HG03175 (cell line): ENCODE measurements at regions not wholly inside any gene's neighbourhood (a gene's known extent, or its start where the extent isn't known, plus 50 kb on each side); places are given as distances from the start of the nearest gene placed in this dataset.
"Not testable (repeated sequence)": the region's sequence is repeated elsewhere in the genome, so short reads cannot be mapped to it uniquely, and the experiment has no call there.

Source experiments
- ATAC-seq: cut with Tn5 transposase; IDR thresholded peaks from one replicate; pipeline ENCODE4 v1.9.1; 2021; ENCODE audit warnings: mild to moderate bottlenecking, moderate library complexity; ENCODE audit not compliant: unreplicated experiment

GRCh38 chr2:198545411-198545810, 741.0 kb downstream of the PLCL1 start:
- no peak for ATAC-seq

GRCh38 chr2:198544461-198544860, 740.1 kb downstream of the PLCL1 start:
- ATAC-seq: no peak

- no peak for ATAC-seq
These were observed 730.4 kb downstream of the PLCL1 start for GRCh38 chr2:198534756-198535155.

GRCh38 chr2:198525211-198525969, 721.0 kb downstream of the PLCL1 start:
- no peak for ATAC-seq

- no peak for ATAC-seq
These were observed 719.3 kb downstream of the PLCL1 start for GRCh38 chr2:198523710-198524109.

- peak; percentile 68 for ATAC-seq
These were observed 714.5 kb downstream of the PLCL1 start for GRCh38 chr2:198518935-198519334.

- no peak for ATAC-seq
These were observed 713.6 kb downstream of the PLCL1 start for GRCh38 chr2:198517976-198518375.

- ATAC-seq: not testable (repeated sequence)
These were observed 704.2 kb downstream of the PLCL1 start for GRCh38 chr2:198508610-198509009.

- no peak for ATAC-seq
These were observed 695.1 kb downstream of the PLCL1 start for GRCh38 chr2:198499539-198499938.

GRCh38 chr2:198498516-198498915, 694.1 kb downstream of the PLCL1 start:
- ATAC-seq: no peak

GRCh38 chr2:198498048-198498447, 693.7 kb downstream of the PLCL1 start:
- no peak for ATAC-seq

- no peak for ATAC-seq
These were observed 690.5 kb downstream of the PLCL1 start for GRCh38 chr2:198494931-198495330.

GRCh38 chr2:198490748-198491147, 686.4 kb downstream of the PLCL1 start:
- ATAC-seq: no peak

- no peak for ATAC-seq
These were observed 684.6 kb downstream of the PLCL1 start for GRCh38 chr2:198488964-198489363.

- ATAC-seq: no peak
These were observed 678.7 kb downstream of the PLCL1 start for GRCh38 chr2:198483051-198483450.

GRCh38 chr2:198479065-198479464, 674.7 kb downstream of the PLCL1 start:
- no peak for ATAC-seq

GRCh38 chr2:198478361-198478760, 674.0 kb downstream of the PLCL1 start:
- no peak for ATAC-seq

- ATAC-seq: no peak
These were observed 671.6 kb downstream of the PLCL1 start for GRCh38 chr2:198476007-198476406.

- ATAC-seq: no peak
These were observed 666.9 kb downstream of the PLCL1 start for GRCh38 chr2:198471291-198471690.

GRCh38 chr2:198468136-198468535, 663.7 kb downstream of the PLCL1 start:
- ATAC-seq: no peak

GRCh38 chr2:198465970-198466369, 661.6 kb downstream of the PLCL1 start:
- ATAC-seq: no peak

- ATAC-seq: no peak
These were observed 652.0 kb downstream of the PLCL1 start for GRCh38 chr2:198456418-198456817.

GRCh38 chr2:198453866-198454265, 649.5 kb downstream of the PLCL1 start:
- ATAC-seq: no peak
